HG02870 (cell line): ENCODE measurements at regions not wholly inside any gene's neighbourhood (a gene's known extent, or its start where the extent isn't known, plus 50 kb on each side); places are given as distances from the start of the nearest gene placed in this dataset.
"Not testable (repeated sequence)": the region's sequence is repeated elsewhere in the genome, so short reads cannot be mapped to it uniquely, and the experiment has no call there.

Source experiments
- ATAC-seq: cut with Tn5 transposase; IDR thresholded peaks from one replicate; pipeline ENCODE4 v1.9.1; 2021; ENCODE audit warnings: mild to moderate bottlenecking, moderate library complexity; ENCODE audit not compliant: unreplicated experiment

DNA sequence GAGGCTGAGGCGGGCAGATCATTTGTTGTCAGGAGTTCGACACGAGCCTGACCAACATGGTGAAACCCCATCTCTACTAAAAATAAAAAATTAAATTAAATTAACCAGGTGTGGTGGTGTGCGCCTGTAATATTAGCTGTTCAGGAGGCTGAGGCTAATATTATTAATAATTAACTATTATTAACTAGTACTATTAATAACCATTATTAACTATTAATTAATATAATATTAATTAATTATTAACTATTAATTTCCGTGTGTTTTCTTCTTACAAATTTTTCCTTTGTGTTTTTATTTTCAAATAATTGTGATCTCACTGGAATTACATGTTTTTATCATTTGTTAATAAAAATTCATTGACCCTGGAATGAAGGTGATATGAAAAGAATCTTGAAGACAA is 557.4 kb upstream of the ADGRB3 start:
- no peak for ATAC-seq

DNA sequence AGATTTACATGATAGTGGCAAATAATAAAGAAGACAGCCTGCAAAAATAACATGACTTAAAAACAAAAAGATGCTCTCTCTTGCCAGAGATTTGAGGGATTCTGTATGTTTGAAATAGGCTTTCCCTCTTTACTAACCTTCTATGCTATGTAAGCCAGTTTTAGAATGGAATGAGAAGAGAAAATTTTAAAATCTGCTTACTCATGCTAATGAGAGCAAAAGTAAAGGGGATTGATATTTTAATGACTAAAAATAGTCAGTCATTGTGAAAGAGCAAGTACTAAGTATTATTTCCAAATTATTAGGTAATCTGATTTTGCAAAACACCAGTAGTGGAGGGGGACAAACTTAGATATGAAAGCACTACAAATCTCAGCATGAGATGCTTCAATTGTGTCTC is 563.3 kb upstream of the ADGRB3 start:
- ATAC-seq: no peak

DNA sequence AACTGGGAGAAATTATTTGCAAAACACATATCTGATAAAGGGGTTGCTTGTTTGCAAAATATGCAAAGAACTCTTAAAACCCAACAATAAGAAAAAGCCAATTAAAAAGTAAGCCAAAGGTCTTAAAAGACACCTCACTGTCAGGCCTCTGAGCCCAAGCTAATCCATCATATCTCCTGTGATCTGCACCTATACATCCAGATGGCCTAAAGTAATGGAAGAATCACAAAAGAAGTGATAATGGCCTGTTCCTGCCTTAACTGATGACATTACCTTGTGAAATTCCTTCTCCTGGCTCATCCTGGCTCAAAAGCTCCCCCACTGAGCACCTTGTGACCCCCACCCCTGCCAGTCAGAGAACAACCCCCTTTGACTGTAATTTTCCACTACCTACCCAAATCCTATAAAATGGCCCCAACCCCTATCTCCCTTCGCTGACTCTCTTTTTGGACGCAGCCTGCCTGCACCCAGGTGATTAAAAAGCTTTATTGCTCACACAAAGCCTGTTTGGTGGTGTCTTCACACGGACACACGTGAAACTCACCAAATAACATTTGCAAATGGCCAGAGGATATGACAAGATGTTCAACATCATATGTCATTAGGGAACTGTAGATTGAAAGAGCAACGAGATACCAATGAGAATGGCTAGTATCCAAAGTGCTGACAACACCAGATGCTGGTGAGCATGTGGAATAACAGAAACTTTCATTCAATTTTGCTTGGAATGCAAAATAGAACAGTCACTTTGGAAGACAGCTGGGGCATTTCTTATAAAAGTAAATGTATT is 565.0 kb upstream of the ADGRB3 start:
- no peak for ATAC-seq

- ATAC-seq: peak; percentile 88
Measured at GRCh38 chr6:68059899-68060298, 575.2 kb upstream of the ADGRB3 start.

DNA sequence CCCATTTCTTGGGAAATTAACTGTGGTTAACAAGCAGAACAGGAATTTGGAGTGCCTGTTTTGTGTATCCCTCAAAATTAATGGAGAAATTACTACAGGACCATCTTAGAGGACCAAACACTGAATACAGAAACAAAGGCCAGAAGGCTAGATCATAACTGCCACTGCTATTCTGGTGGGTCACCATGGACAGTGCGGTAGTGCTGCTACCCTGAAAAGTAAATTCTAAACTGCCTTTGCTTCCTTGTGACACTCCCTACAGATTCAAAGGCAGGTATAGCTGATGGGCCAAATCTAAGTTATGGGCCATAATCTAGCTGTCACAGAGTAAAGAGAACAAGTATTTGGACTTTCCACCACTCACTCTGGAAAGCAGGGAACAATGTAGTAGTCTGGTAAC is 575.8 kb upstream of the ADGRB3 start:
- ATAC-seq: no peak

DNA sequence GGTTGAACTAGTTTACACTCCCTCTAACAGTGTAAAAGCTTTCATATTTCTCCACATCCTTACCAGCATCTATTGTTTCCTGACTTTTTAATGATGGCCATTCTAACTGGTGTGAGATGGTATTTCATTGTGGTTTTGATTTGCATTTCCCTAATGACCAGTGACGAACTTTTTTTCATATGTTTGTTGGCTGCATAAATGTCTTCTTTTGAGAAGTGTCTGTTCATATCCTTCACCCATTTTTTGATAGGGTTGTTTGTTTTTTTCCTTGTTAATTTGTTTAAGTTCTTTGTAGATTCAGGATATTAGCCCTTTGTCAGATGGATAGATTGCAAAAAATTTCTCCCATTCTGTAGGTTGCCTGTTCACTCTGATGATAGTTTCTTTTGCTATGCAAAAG is 578.5 kb upstream of the ADGRB3 start:
- ATAC-seq: not testable (repeated sequence)

DNA sequence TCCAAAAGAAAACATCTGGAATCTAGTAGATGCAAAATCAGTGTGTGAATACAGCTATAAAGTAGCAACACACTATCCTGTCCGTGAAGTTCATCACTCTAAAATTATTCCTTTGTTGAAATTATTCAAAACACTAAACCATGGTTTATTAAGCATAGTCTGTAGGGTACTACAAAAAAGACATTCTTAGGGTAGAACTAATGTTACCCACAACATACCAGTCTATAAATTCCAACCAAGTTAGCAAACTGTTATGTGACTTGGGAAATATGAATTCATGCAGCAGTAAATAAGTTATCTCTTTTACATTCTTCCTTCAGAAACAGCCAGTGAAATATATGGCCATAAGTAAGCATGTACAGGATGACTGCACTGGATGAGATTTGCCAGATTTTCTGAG is 580.3 kb upstream of the ADGRB3 start:
- no peak for ATAC-seq

DNA sequence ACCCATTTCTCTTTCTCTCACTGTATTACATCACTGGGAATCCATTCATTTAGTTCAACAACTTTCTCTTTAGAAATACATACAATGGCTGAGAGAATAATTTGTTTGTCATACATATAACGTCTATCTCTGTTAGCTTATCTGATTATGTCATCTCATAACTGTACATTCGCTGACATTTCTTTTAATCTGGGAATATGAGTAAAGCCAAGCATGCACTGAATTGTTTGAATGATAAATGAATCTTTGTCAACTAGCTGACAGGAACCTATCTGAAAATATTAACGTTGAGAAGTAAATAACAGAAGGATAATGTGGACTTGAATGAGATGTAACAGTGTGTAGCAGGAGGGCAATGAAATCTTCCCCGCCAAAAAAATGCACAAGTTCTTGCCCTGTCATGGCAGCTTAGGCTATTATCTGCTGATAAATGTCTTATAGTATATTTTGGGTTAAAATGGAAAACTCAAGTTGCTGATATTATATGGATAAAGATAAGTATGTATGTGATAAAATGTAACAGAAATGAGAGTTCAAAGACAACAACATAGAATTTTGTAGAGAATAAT is 581.2 kb upstream of the ADGRB3 start:
- ATAC-seq: no peak

GRCh38 chr6:68052234-68052633 is 582.8 kb upstream of the ADGRB3 start:
- ATAC-seq: no peak

DNA sequence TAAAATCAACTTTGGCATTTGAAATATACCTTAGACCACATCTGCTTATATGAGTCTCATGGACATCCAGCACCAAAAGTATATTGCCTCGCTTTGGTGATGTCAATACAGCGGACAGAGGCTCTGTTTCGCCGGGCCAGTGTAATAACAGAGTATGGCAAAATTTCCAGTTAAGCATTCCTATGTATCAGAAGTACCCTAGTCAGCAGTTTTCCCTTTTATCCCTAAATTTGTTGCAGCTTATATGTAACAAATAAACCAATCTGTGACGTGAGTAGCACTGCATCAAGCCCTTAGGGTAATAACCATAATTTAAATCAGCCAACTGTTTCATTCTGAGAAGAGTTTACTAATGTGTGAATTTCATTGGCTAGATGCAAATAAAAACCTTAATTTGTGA is 585.5 kb upstream of the ADGRB3 start:
- no peak for ATAC-seq

DNA sequence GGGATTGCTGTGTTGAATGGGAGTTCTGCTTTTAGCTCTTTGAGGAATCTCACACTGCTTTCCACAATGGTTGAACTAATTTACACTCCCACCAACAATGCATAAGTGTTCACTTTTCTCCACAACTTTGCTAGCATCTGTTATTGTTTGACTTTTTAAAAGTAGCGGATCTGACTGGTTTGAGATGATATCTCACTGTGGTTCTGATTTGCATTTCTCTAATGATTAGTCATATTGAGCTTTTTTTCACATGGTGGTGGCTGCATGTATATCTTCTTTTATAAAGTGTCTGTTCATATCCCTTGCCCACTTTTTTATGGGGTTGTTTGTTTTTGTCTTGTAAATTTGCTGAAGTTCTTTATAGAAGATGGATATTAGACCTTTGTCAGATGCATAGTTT is 588.3 kb upstream of the ADGRB3 start:
- ATAC-seq: no peak

DNA sequence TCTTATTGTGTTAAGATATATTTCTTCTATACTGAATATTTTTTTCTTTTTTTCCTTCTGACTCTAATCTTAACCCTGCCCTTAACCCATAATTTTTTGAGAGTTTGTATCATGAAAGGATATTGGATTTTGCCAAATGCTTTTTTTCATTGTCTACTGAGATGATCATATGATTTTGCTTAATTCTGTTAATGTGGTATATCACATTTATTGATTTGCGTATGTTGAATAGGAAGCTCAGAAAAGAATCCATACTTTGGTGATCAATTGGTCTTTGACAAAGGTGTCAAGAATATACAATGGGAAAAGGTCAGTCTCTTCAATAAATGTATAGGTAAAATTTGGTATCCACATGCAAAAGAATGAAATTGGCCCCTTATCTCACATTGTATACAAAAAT is 588.8 kb upstream of the ADGRB3 start:
- ATAC-seq: no peak

GRCh38 chr6:68045193-68045592 is 589.9 kb upstream of the ADGRB3 start:
- no peak for ATAC-seq

- ATAC-seq: no peak
Measured at GRCh38 chr6:68044264-68044663, 590.8 kb upstream of the ADGRB3 start.

DNA sequence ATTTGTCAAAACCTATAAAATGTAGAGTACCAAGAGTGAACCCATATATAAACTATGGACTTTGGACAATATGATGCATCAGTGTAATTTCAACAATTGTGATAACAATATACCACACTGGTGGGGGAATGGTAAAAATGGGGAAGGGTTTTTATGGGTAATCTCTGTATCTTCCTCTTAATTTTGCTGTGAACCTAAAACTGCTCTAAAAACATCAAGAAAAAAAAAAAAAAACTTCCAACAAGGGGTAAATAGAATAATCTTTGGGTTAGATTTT is 592.0 kb upstream of the ADGRB3 start:
- ATAC-seq: no peak

DNA sequence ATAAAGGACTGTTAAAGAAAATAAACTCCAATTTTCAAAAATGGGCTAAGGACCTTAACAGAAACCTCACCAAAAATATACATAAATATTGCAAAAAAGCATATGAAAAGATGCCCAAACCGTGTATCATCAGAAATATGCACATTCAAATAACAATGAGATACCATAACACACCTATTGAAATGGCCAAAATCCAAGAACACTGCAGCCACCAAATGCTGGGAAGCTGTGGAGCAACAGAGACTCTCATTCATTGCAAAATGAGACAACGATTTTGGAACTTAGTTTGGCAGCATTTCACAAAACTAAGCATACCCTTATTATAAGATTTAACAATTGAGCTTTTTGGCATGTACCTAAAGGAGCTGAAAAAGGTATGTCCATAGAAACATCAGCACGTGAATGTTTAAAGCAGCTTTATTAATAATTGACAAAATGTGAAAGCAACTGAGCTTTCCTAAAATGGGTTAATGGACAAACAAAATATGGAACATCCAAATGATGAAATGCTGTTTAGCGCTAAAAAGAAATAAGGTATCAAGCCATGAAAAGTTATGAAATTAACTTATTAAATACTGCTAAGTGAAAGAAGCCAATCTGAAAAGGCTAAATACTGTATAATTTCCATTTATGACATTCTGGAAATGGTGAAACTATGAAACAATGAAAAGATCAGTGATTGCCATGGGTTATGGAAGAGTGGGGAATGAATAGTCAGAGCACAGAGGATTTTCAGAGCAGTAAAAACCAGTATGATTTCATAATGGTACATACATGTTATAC is 592.6 kb upstream of the ADGRB3 start:
- no peak for ATAC-seq

GRCh38 chr6:68040780-68041179 is 594.3 kb upstream of the ADGRB3 start:
- ATAC-seq: no peak

- ATAC-seq: no peak
Measured at GRCh38 chr6:68040312-68040778, 594.7 kb upstream of the ADGRB3 start.

DNA sequence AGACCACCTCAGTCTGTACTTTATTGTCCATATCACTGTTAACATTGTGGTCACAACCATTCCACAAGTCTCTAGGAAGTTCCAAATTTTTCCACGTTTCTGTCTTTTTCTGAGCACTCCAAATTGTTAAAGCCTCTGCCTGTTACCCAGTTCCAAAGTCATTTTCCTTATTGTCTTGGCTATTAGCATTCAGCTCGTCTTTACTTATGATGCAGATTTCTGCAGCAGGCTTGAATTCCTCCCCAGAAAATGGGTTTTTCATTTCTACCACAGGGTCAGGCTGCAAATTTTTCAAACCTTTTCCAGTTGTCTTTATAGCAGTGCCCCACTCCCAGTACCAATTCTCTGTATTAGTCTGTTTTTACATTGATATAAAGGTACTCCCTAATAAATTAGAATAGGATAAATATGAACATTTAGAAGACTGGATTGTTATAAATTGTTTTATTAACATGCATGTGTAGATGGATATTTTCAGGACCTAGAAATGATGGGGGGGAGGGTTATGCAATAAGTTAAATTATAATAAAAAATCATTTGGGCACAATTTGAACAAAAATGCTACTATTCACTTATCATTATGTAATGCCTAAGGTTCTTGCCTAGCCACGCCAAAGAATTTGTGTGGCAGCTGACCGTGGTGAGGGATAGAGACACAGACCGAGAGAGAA is 595.3 kb upstream of the ADGRB3 start:
- no peak for ATAC-seq

DNA sequence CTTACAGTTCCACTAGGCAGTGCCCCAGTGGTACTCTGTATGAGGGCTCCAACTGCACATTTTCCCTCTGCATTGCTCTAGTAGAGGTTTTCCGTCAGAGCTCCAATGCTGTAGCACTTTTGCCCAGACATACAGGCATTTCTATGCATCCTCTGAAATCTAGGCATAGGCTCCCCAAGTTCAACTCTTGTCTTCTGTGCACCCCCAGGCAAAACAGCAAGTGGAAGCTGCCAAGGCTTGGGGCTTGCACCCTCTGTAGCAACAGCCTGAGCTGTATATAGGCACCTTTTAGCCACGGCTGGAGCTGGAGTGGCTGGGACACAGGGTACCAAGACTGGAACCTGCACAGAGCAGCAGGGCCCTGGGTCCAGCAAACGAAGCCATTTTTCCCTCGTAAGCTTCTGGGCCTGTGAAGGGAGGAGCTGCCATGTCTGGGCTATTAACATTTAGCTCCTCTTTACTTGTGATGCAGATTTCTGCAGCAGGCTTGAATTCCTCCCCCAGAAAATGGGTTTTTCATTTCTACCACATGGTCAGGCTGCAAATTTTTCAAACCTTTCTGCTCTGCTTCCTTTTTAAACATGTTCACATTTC is 596.2 kb upstream of the ADGRB3 start:
- ATAC-seq: no peak

DNA sequence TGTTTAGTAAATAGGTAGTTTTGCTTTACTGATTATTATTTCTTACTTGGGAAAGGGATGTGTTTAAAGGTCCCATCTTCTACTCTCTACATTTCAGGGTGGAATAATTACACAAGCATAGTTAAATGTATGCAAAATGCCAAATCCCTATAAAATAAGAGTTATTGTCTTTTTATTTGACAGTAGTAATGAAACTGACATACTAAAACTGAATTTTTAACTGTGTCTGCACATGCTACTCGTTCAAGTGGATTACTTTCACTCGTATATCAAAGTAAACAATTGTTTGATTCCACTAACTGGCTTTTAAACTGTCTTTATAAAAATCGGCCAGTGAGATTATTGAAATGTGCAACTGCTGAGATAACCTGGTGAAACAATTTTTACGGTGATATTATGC is 602.9 kb upstream of the ADGRB3 start:
- ATAC-seq: no peak
